Hepatocyte (in vitro differentiated cells): ENCODE measurements at regions not wholly inside any gene's neighbourhood (a gene's known extent, or its start where the extent isn't known, plus 50 kb on each side); places are given as distances from the start of the nearest gene placed in this dataset.

Experiments used
- DNase-seq: peaks from one replicate; pipeline ENCODE4 v3.0.0-alpha.2; 2016; ENCODE audit warnings: low spot score
- H2AFZ ChIP-seq: fragments of 200-600 bp; sonication (generic); 2 replicates; pipeline ENCODE4 v1.6.0; 2016; ENCODE audit warnings: antibody characterized with exemption, mild to moderate bottlenecking
- H3K27ac ChIP-seq: fragments of 200-600 bp; sonication (generic); 2 replicates; pipeline ENCODE4 v1.5.1; 2016; ENCODE audit warnings: mild to moderate bottlenecking
- H3K27me3 ChIP-seq: fragments of 200-600 bp; sonication (generic); 2 replicates; pipeline ENCODE4 v1.6.1; 2016
- H3K36me3 ChIP-seq: fragments of 200-600 bp; sonication (generic); replicated peaks from 2 replicates; pipeline ENCODE4 v1.5.1; 2016; ENCODE audit warnings: low read depth; ENCODE audit not compliant: insufficient read depth
- H3K4me1 ChIP-seq: fragments of 200-600 bp; sonication (generic); 2 replicates; pipeline ENCODE4 v1.5.1; 2016; ENCODE audit warnings: mild to moderate bottlenecking, moderate library complexity; ENCODE audit not compliant: insufficient read depth
- H3K4me2 ChIP-seq: fragments of 200-600 bp; sonication (generic); 2 replicates; pipeline ENCODE4 v1.6.0; 2016
- H3K4me3 ChIP-seq: fragments of 200-600 bp; sonication (generic); 2 replicates; pipeline ENCODE4 v1.5.1; 2016; ENCODE audit warnings: mild to moderate bottlenecking
- H3K79me2 ChIP-seq: fragments of 200-600 bp; sonication (generic); 2 replicates; pipeline ENCODE4 v1.6.0; 2017; ENCODE audit warnings: mild to moderate bottlenecking
- H3K9me2 ChIP-seq: fragments of 200-600 bp; sonication (generic); replicated peaks from 2 replicates; pipeline ENCODE4 v1.6.0; 2017; ENCODE audit warnings: mild to moderate bottlenecking; ENCODE audit not compliant: insufficient read depth
- H3K9me3 ChIP-seq: fragments of 200-600 bp; sonication (generic); 2 replicates; pipeline ENCODE4 v1.5.1; 2016; ENCODE audit warnings: low read depth, mild to moderate bottlenecking
- H4K20me1 ChIP-seq: fragments of 200-600 bp; sonication (generic); 2 replicates; pipeline ENCODE4 v1.6.0; 2016; ENCODE audit warnings: mild to moderate bottlenecking; ENCODE audit not compliant: insufficient read depth, poor library complexity, severe bottlenecking
- CTCF ChIP-seq: fragments of 200-600 bp; sonication (generic); IDR thresholded peaks from 2 replicates; pipeline ENCODE4 v1.5.1; 2016; ENCODE audit warnings: antibody characterized with exemption, mild to moderate bottlenecking; ENCODE audit not compliant: poor library complexity
- EZH2 ChIP-seq: fragments of 200-600 bp; sonication (generic); IDR thresholded peaks from 2 replicates; pipeline ENCODE4 v1.6.1; 2016; ENCODE audit warnings: antibody characterized with exemption, mild to moderate bottlenecking, borderline replicate concordance
- EZH2phosphoT487 ChIP-seq: fragments of 200-600 bp; sonication (generic); IDR thresholded peaks from one replicate; pipeline ENCODE4 v1.6.1; 2018; ENCODE audit warnings: antibody characterized with exemption, mild to moderate bottlenecking, low read depth, moderate library complexity; ENCODE audit not compliant: unreplicated experiment, severe bottlenecking
- WGBS: methylation state at CpG from one replicate; pipeline ENCODE4 v1.1.6; 2016; ENCODE audit warnings: low lambda C conversion rate; ENCODE audit errors: missing lambda C conversion rate; 5-methylcytosine and 5-hydroxymethylcytosine counted together

- WGBS: 94% methylated on average over 7 of the region's 7 CpGs
- H3K9me2 ChIP-seq: no peaks in the 10 kb centered on the region
Observed at GRCh38 chr2:161729-162128, 102.1 kb downstream of the SH3YL1 start.

DNA sequence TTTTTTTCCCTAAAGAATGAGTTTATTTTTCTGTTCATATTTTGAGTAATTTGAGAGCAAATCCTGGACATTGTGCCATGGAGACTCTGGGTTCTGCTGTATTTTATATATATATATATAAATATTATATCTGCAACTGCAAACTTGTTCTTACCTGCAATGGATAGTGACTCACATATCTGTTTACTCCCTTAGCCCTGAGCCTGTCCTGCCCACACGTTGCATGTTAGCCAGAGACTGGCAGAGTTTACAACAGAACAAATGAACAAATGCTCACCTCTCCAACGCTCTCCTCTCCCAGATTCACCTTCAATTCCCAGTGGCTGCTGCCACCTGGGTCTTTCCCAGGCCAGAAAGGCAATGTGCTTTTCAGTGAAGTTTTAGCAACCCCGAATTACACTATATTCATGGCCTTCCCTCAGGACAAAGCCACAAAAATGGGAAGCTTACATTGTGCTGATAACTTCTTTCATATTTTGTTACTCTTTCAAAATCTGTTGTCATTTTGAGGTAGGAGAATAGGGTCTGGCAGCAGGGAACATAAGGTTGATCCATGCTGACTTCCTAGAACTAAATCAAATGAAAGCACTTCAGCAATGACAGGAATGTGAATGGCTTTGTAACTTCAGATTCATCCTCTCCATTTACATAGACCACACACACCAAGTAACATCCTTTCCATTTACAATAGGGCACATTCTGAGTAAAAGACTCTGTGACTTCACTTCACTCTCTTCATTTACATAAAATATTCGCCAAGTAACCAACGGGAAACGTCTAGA lies 105.4 kb upstream of the FAM110C start:
- no peak overlapping the region for H3K4me3 ChIP-seq
- WGBS: 40% methylated on average over 6 of the region's 6 CpGs
- no peak overlapping the region for H2AFZ ChIP-seq
- no peak overlapping the region for H3K4me2 ChIP-seq
- H3K79me2 ChIP-seq: no peaks in the 10 kb centered on the region
- no peaks in the 10 kb centered on the region for H4K20me1 ChIP-seq
- TF ChIP-seq EZH2: no peak
- TF ChIP-seq CTCF: no peak
- TF ChIP-seq EZH2phosphoT487: no peak
- no peaks in the 10 kb centered on the region for H3K27me3 ChIP-seq
- no peaks in the 10 kb centered on the region for H3K36me3 ChIP-seq
- H3K4me1 ChIP-seq: no peaks in the 10 kb centered on the region
- DNase-seq: no peak
- no peaks in the 10 kb centered on the region for H3K9me2 ChIP-seq
- H3K27ac ChIP-seq: no peak overlapping the region
- no peaks in the 10 kb centered on the region for H3K9me3 ChIP-seq

More at GRCh38 chr2:161729-162128, 102.1 kb downstream of the SH3YL1 start:
- Histone ChIP-seq H2AFZ (no peak overlapping the region), H3K79me2 (no peaks in the 10 kb centered on the region), H3K27ac (no peak overlapping the region), H3K4me1 (no peaks in the 10 kb centered on the region), H4K20me1 (no peaks in the 10 kb centered on the region), H3K36me3 (no peaks in the 10 kb centered on the region), H3K4me2 (no peak overlapping the region), H3K9me3 (no peaks in the 10 kb centered on the region), H3K4me3 (no peak overlapping the region), H3K27me3 (no peaks in the 10 kb centered on the region)
- no peak for DNase-seq
- TF ChIP-seq CTCF (no peak), EZH2 (no peak), EZH2phosphoT487 (no peak)

- Histone ChIP-seq H3K4me1 (no peaks in the 10 kb centered on the region), H3K9me3 (no peaks in the 10 kb centered on the region), H3K27me3 (no peaks in the 10 kb centered on the region), H3K79me2 (no peaks in the 10 kb centered on the region), H3K4me2 (no peak overlapping the region), H4K20me1 (no peaks in the 10 kb centered on the region), H3K27ac (no peak overlapping the region), H2AFZ (no peak overlapping the region), H3K36me3 (no peaks in the 10 kb centered on the region), H3K9me2 (no peaks in the 10 kb centered on the region), H3K4me3 (no peak overlapping the region)
- no peak for DNase-seq
- TF ChIP-seq EZH2: no peak
- 89% methylated on average over 2 of the region's 2 CpGs for WGBS
Observed at GRCh38 chr2:145407-145806, 99.1 kb upstream of the FAM110C start.

DNA sequence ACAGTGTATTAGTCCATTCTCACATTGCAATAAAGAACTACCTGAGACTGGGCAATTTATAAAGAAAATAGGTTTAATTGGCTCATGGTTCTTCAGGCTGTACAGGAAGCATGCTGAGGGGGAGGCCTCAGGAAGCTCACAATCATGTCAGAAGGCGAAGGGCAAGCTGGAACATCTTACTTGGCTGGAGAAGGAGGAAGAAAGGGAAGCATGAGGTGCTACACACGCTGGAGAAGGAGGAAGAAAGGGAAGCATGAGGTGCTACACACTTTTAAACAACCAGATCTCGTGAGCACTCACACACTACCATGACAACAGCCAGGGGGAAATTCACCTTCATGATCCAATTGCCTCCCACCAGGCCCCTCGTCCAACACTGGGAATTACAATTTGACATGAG lies 95.3 kb upstream of the FAM110C start:
- Histone ChIP-seq H3K9me3 (no peaks in the 10 kb centered on the region), H3K36me3 (no peaks in the 10 kb centered on the region), H3K79me2 (no peaks in the 10 kb centered on the region), H3K9me2 (no peaks in the 10 kb centered on the region), H3K27me3 (no peaks in the 10 kb centered on the region), H3K27ac (no peak overlapping the region), H3K4me1 (no peaks in the 10 kb centered on the region), H4K20me1 (no peaks in the 10 kb centered on the region), H2AFZ (no peak overlapping the region), H3K4me2 (no peak overlapping the region), H3K4me3 (no peak overlapping the region)
- TF ChIP-seq EZH2phosphoT487: no peak
- TF ChIP-seq EZH2: no peak
- TF ChIP-seq CTCF: no peak
- WGBS: 60% methylated on average over 4 of the region's 4 CpGs
- DNase-seq: no peak
